ENCODE measurements at regions not wholly inside any gene's neighbourhood (a gene's known extent, or its start where the extent isn't known, plus 50 kb on each side); places are given as distances from the start of the nearest gene placed in this dataset.

DNA sequence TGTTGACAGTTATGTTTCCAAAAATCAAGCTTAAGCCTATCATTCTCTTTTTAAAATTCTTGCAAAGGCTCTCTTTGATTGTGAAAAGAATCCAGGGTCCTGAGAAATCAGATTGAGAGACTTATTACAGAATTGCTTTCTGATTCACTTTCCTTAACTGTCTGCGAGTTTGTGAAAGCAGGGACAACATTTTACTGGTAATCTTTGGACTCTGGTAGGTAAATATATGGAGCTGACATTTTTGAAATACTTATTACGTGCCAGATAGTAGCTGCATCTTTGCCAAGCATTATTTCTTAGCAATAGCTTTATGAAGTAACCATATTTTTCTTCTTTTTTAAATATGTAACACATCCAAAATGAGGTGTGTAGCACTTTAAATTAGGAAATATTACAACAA is 570.9 kb downstream of the CMPK2 start:
- no peak for TF ChIP-seq CBX8 (IDR thresholded peaks at IDR 0.05; ENCODE audit: borderline replicate concordance, low read depth, low read length)
- no peak for TF ChIP-seq EP300 (IDR thresholded peaks at IDR 0.05; ENCODE audit: borderline replicate concordance in 1 of 2, low read depth in 2 of 2, low read length in 2 of 2)
- TF ChIP-seq GABPA (IDR thresholded peaks at IDR 0.05; ENCODE audit: borderline replicate concordance, insufficient read depth, low read length) = no peak
- TF ChIP-seq TEAD4 (IDR thresholded peaks at IDR 0.05; ENCODE audit: low read depth, low read length) = no peak
- TF ChIP-seq, protein P1, sequence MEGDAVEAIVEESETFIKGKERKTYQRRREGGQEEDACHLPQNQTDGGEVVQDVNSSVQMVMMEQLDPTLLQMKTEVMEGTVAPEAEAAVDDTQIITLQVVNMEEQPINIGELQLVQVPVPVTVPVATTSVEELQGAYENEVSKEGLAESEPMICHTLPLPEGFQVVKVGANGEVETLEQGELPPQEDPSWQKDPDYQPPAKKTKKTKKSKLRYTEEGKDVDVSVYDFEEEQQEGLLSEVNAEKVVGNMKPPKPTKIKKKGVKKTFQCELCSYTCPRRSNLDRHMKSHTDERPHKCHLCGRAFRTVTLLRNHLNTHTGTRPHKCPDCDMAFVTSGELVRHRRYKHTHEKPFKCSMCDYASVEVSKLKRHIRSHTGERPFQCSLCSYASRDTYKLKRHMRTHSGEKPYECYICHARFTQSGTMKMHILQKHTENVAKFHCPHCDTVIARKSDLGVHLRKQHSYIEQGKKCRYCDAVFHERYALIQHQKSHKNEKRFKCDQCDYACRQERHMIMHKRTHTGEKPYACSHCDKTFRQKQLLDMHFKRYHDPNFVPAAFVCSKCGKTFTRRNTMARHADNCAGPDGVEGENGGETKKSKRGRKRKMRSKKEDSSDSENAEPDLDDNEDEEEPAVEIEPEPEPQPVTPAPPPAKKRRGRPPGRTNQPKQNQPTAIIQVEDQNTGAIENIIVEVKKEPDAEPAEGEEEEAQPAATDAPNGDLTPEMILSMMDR (IDR thresholded peaks at IDR 0.05; ENCODE audit: control extremely low read depth in 1 of 3, insufficient read depth in 1 of 3, low read depth in 1 of 3, low read length in 3 of 3) = no peak
- TF ChIP-seq EZH2 (IDR thresholded peaks at IDR 0.05; ENCODE audit: low read depth, low read length, severe bottlenecking) = no peak
- TF ChIP-seq POLR2A (IDR thresholded peaks at IDR 0.05; ENCODE audit: control extremely low read depth in 1 of 2, low read depth in 2 of 2, low read length in 2 of 2) = no peak
- no peak for TF ChIP-seq EGR1 (IDR thresholded peaks at IDR 0.05; ENCODE audit: borderline replicate concordance, low read depth, low read length)
- no peak for TF ChIP-seq BRCA1 (IDR thresholded peaks at IDR 0.05; ENCODE audit: low read depth, low read length)
- no peak for TF ChIP-seq SIN3A (conservative IDR thresholded peaks at IDR 0.05 in 1 of 2, IDR thresholded peaks at IDR 0.05 in 1 of 2; ENCODE audit: low read depth in 1 of 2, low read length in 2 of 2)
- TF ChIP-seq POLR2AphosphoS5 (IDR thresholded peaks at IDR 0.05; ENCODE audit: low read depth, low read length) = no peak
- TF ChIP-seq CREB1 (IDR thresholded peaks at IDR 0.05) = no peak
- TF ChIP-seq SRF (IDR thresholded peaks at IDR 0.05; ENCODE audit: low read depth, low read length) = no peak

Data from H1 (cell line).